Erythroblast (primary cell): ENCODE measurements at regions not wholly inside any gene's neighbourhood (a gene's known extent, or its start where the extent isn't known, plus 50 kb on each side); places are given as distances from the start of the nearest gene placed in this dataset.

Experiments used
- GATA1 ChIP-seq: IDR thresholded peaks from 2 replicates; pipeline ENCODE4 v1.6.1; 2011; ENCODE audit warnings: low read depth, mild to moderate bottlenecking, control low read depth, low read length, moderate library complexity
- POLR2A ChIP-seq: IDR thresholded peaks from 2 replicates; pipeline ENCODE4 v1.6.1; 2011; ENCODE audit warnings: mild to moderate bottlenecking, low read length

DNA sequence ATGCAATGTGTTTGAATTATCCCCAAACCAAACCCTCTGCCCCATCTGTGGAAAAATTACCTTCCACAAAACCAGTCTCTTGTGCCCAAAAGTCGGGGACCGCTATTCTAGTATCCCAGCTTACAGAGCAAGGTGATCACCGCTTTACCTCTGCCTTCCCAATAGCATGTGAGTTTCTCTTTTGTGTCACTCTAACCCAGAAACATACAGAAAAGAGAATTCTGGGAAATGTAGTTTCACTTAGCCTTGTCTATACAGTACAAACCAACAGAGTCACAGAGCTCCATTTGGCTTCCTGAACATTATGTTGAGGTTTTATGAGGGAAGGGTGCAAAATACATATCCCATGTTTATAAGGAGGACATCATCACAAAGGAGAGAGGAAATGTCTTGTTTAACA lies 260.3 kb upstream of the MINDY3 start:
- TF ChIP-seq POLR2A (no peak), GATA1 (no peak)
